Transverse colon (tissue), 4 donors: ENCODE measurements at regions not wholly inside any gene's neighbourhood (a gene's known extent, or its start where the extent isn't known, plus 50 kb on each side); places are given as distances from the start of the nearest gene placed in this dataset.

Source experiments
- DNase-seq: peaks from one replicate; pipeline ENCODE4 v3.0.0-alpha.2; 2019
- H3K27ac ChIP-seq, 4 donors: fragments of 200-600 bp; sonication (generic); 2 replicates each; pipeline ENCODE4 v1.5.1; 2016 to 2018; ENCODE audit warnings: inconsistent platforms in 4 of 4
- H3K27me3 ChIP-seq: fragments of 200-600 bp; sonication (generic); 2 replicates; pipeline ENCODE4 v1.5.1; 2017; ENCODE audit warnings: inconsistent platforms
- H3K36me3 ChIP-seq, 4 donors: fragments of 200-600 bp; sonication (generic); 2 replicates each; pipeline ENCODE4 v1.5.1; 2017 to 2019; ENCODE audit warnings: inconsistent platforms in 4 of 4
- H3K4me1 ChIP-seq, 4 donors: fragments of 200-600 bp; sonication (generic); 2 replicates each; pipeline ENCODE4 v1.5.1; 2017 to 2020; ENCODE audit warnings: inconsistent platforms in 4 of 4
- H3K4me3 ChIP-seq, 4 donors: fragments of 200-600 bp; sonication (generic); 1 replicate in 1 of 4; 2 replicates in 3 of 4; pipeline versions ENCODE4 v1.5.1 to v1.6.1; 2017 to 2019; ENCODE audit warnings: inconsistent platforms in 4 of 4
- H3K9me3 ChIP-seq, 2 donors: fragments of 200-600 bp; sonication (generic); 2 replicates each; pipeline ENCODE4 v1.5.1; 2017 to 2019; ENCODE audit warnings: inconsistent platforms in 2 of 2
- CTCF ChIP-seq, 5 experiments: fragments of 200-600 bp in 3 of 5; fragments of 450-650 bp in 2 of 5; sonication (generic) in 3 of 5; IDR thresholded peaks; 1 replicate in 2 of 5; 2 replicates in 3 of 5; pipeline ENCODE4 v1.5.1; 2016 to 2017; ENCODE audit warnings: antibody characterized with exemption in 5 of 5, inconsistent platforms in 3 of 5, mild to moderate bottlenecking in 2 of 5, moderate library complexity in 1 of 5
- EP300 ChIP-seq: sonication (generic); formaldehyde crosslinking; IDR thresholded peaks from one replicate; pipeline ENCODE4 v1.6.1; 2017; ENCODE audit warnings: antibody characterized with exemption, low read depth
- POLR2A ChIP-seq: fragments of 450-650 bp; IDR thresholded peaks from one replicate; pipeline ENCODE4 v1.6.1; 2016; ENCODE audit warnings: antibody characterized with exemption, mild to moderate bottlenecking, moderate library complexity
- POLR2AphosphoS5 ChIP-seq, 3 donors: sonication (generic); formaldehyde crosslinking; IDR thresholded peaks; one replicate each; pipeline ENCODE4 v1.6.1; 2016; ENCODE audit warnings: antibody characterized with exemption in 3 of 3
- WGBS, 2 donors: methylation state at CpG; one replicate each; pipeline ENCODE4 v1.1.5; 2018; ENCODE audit warnings: low coverage in 1 of 2; 5-methylcytosine and 5-hydroxymethylcytosine counted together
- in situ Hi-C, 4 donors: fragments of 200-750 bp; cut with MboI; loops; one replicate each; pipeline versions ENCODE4 v1.15.0 to v1.15.1; 2017; ENCODE audit warnings: low sequenced_read_pairs in 3 of 4, low pct_ligation_motif_present in 1 of 4, low pct_unique_long_range_greater_than_20kb in 1 of 4
- intact Hi-C: fragments of 100-400 bp; cut with DNase I; formaldehyde crosslinking; loops from one replicate; pipeline ENCODE4 v1.15.1; 2023; ENCODE audit warnings: low total_unique reads

- Histone ChIP-seq H3K27me3 (no peaks in the 10 kb centered on the region), H3K27ac (no peak overlapping the region), H3K9me3 (no peaks in the 10 kb centered on the region), H3K4me1 (no peaks in the 10 kb centered on the region), H3K36me3 (no peaks in the 10 kb centered on the region), H3K4me3 (no peak overlapping the region)
- no peak for DNase-seq
- WGBS, 2 donors = 76 to 84% methylated on average over 2 to 5 of the region's 5 CpGs
- in situ Hi-C loops (no loop called here), intact Hi-C loops (no loop called here)
- TF ChIP-seq CTCF (IDR thresholded peaks at IDR 0.05) = no peak
- no peak for TF ChIP-seq EP300
- TF ChIP-seq POLR2AphosphoS5 (IDR thresholded peaks at IDR 0.05) = no peak
- no peak for TF ChIP-seq POLR2A
Observed at GRCh38 chr10:128940081-128940480, 527.0 kb upstream of the MGMT start.

- H3K36me3 ChIP-seq = no peaks in the 10 kb centered on the region
- intact Hi-C loops = no loop called here
- WGBS, 2 donors = 79% methylated on average over 6 of the region's 6 CpGs; no CpG with 5 or more reads in 1 of the 2 donors
Observed at GRCh38 chr10:128943111-128943510, 523.9 kb upstream of the MGMT start.

GRCh38 chr10:128945398-128945797 lies 521.6 kb upstream of the MGMT start:
- in situ Hi-C loops = no loop called here
- H3K36me3 ChIP-seq = no peaks in the 10 kb centered on the region
- 81% methylated on average over 7 of the region's 7 CpGs; no CpG with 5 or more reads in 1 of the 2 donors for WGBS, 2 donors

More at GRCh38 chr10:128943111-128943510, 523.9 kb upstream of the MGMT start:
- no peak overlapping the region for H3K27ac ChIP-seq
- H3K4me1 ChIP-seq = no peaks in the 10 kb centered on the region
- in situ Hi-C loops = no loop called here
- no peak overlapping the region for H3K4me3 ChIP-seq
- no peaks in the 10 kb centered on the region for H3K9me3 ChIP-seq
- H3K27me3 ChIP-seq = no peaks in the 10 kb centered on the region
- TF ChIP-seq POLR2AphosphoS5 (IDR thresholded peaks at IDR 0.05) (no peak), POLR2A (no peak), CTCF (IDR thresholded peaks at IDR 0.05) (no peak), EP300 (no peak)
- no peak for DNase-seq

GRCh38 chr10:128950159-128950915 lies 516.7 kb upstream of the MGMT start:
- intact Hi-C loops = no loop called here
- no peaks in the 10 kb centered on the region for H3K36me3 ChIP-seq
- 82% methylated on average over 18 of the region's 18 CpGs; no CpG with 5 or more reads in 1 of the 2 donors for WGBS, 2 donors
- H3K4me3 ChIP-seq = no peak overlapping the region
- DNase-seq = no peak
- H3K4me1 ChIP-seq = no peaks in the 10 kb centered on the region
- H3K9me3 ChIP-seq = no peaks in the 10 kb centered on the region
- TF ChIP-seq EP300 = no peak
- no peak for TF ChIP-seq POLR2A
- in situ Hi-C loops = no loop called here
- H3K27me3 ChIP-seq = no peaks in the 10 kb centered on the region
- H3K27ac ChIP-seq = no peak overlapping the region

More at GRCh38 chr10:128945398-128945797, 521.6 kb upstream of the MGMT start:
- TF ChIP-seq CTCF (IDR thresholded peaks at IDR 0.05) = no peak
- no peak for TF ChIP-seq POLR2A
- TF ChIP-seq POLR2AphosphoS5 (IDR thresholded peaks at IDR 0.05) = no peak
- TF ChIP-seq EP300 = no peak
- no peak for DNase-seq
- no peak overlapping the region for H3K27ac ChIP-seq
- H3K4me3 ChIP-seq = no peak overlapping the region
- H3K4me1 ChIP-seq = no peaks in the 10 kb centered on the region
- intact Hi-C loops = no loop called here
- H3K27me3 ChIP-seq = no peaks in the 10 kb centered on the region
- no peaks in the 10 kb centered on the region for H3K9me3 ChIP-seq
